GM12875 (cell line): ENCODE measurements at regions not wholly inside any gene's neighbourhood (a gene's known extent, or its start where the extent isn't known, plus 50 kb on each side); places are given as distances from the start of the nearest gene placed in this dataset.

Source experiments
- H3K4me3 ChIP-seq: one replicate; pipeline ENCODE4 v1.5.1; 2011; ENCODE audit warnings: low read depth, low read length, control low read depth
- TF ChIP-seq, protein P1 (sequence below): IDR thresholded peaks from 2 replicates; pipeline ENCODE4 v1.5.1; 2011; ENCODE audit warnings: low read depth, mild to moderate bottlenecking, control low read depth, inconsistent platforms, low read length, moderate library complexity, borderline replicate concordance; ENCODE audit not compliant: insufficient read depth

DNA sequence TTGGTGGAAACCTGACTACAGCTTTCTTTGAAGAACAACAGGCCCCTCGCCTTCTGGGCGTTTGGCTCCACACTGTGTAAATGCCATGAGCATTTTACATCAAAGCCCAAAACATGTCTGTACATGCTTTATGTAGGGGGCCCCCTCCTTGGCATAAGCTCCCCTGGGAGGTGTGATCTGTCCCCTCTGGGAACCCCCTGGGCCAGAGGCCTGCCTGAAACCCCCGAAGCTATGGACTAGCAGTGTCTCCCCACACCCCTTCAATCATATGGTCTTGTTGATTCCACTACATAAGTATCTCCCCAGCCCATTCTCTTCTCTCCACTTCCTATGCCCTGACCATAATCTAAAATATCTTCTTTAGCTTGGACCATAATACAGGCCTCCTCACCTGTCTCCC is 241.5 kb downstream of the C1orf94 start:
- TF ChIP-seq, protein P1, sequence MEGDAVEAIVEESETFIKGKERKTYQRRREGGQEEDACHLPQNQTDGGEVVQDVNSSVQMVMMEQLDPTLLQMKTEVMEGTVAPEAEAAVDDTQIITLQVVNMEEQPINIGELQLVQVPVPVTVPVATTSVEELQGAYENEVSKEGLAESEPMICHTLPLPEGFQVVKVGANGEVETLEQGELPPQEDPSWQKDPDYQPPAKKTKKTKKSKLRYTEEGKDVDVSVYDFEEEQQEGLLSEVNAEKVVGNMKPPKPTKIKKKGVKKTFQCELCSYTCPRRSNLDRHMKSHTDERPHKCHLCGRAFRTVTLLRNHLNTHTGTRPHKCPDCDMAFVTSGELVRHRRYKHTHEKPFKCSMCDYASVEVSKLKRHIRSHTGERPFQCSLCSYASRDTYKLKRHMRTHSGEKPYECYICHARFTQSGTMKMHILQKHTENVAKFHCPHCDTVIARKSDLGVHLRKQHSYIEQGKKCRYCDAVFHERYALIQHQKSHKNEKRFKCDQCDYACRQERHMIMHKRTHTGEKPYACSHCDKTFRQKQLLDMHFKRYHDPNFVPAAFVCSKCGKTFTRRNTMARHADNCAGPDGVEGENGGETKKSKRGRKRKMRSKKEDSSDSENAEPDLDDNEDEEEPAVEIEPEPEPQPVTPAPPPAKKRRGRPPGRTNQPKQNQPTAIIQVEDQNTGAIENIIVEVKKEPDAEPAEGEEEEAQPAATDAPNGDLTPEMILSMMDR = no peak

DNA sequence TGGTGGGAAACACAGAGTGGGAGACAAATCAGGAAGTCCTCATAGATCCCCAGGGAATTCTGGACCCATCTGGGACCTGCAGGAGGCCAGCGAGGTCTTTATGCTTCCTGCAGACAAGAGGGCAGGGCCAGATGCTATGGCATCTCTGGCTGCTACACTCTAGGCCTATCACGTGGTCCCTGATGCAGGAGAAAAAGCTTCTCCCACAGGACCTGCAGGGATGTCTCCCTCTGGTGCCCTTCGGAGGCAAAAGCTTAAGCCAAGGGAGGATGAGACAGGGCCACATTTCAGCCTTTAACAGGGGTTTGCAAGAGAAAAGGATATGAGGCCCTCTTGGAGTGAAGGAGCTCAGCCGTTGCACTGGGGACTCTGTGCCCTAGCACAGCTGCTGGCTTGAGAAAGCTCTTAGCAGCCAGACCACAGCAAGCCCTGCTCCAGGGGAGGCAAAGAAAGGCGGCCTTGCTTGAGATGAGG is 243.0 kb downstream of the C1orf94 start:
- TF ChIP-seq, protein P1 = no peak
- H3K4me3 ChIP-seq = no peak overlapping the region

More for the DNA sequence above, 241.5 kb downstream of the C1orf94 start:
- no peak overlapping the region for H3K4me3 ChIP-seq

DNA sequence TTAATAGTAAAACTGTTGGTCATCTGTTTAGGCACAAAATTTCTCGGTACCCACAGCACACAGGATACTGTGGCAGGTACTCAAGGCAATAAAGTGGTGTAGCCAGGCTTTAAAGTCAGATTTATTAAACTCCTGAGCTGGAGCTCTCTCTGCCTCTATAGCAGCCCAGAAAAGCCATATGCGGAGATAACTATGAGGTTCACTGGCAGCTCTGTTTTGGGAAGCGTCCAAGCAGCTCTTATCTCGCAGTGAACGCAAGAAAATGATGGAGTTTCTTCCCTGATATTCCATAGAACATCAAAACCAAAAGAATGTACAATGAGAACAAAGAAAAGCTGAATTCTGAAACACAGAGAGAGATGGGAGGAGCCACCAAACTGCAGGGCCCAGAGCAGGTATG is 248.3 kb downstream of the C1orf94 start:
- no peak overlapping the region for H3K4me3 ChIP-seq
- TF ChIP-seq, protein P1 = no peak

DNA sequence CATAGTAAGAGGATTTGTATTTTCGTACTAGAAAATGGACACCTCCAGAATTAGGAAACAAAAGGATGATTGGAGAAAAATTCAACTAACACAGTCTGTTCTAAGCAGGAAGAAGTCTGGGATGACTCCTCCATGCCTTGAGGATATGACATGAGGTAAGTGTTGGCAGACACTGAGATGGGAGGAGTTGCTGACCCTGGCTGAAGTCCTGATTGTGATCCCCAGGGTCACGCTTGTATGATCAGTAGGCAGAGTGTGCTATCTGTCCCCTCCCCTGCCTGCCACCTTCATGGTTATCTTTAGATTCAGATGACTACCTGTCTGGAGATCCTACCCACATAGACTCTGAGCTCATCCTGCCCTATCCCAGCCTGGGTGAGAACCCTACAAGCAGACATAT is 249.1 kb downstream of the C1orf94 start:
- TF ChIP-seq, protein P1 = no peak
- H3K4me3 ChIP-seq = no peak overlapping the region

DNA sequence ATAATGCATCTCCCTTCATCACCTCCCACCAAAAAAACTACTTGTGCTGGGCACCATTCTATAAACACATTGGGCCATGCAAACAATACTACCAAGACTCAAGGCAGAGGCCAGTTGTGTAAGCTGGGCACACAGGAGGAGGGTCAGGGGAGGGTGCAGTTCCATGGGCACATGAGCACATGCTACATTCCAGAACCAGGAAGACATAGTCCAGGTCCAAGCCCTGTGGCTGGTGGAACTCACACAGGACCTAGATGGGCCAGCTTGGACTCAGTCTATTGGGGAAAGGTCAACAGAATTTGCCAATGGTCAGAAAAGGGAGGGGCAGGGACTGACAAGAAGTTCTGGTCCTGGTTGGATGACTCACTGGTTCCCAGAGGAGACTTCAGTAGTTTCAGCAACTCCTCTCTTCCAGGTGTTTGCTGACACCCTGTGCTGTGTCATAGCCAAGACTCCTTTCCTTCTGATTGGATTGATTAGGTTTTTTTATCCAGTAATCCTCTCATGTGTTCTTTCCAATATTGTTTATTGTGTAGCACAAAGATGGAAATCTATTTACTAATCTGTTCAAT is 249.7 kb downstream of the C1orf94 start:
- H3K4me3 ChIP-seq = no peak overlapping the region
- TF ChIP-seq, protein P1 = no peak

DNA sequence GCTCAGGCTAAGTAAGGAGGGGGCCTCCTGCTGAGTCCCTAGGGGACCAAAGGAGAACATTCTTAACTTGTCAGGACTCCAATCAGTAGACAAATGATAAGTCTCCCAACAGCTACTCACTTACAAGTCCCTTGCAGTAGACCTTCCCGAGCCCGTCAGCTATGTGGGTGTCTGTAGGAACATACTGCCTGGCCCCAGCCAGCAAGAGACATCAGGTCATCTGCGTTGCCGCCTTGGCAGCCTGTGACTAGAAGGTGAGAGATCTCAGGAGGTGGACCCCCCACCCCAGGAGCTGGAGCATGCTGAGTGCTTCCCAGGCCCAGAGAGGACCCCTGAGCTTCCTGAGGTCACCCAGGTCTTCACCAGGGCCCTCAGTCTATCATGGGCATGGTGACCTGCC is 250.5 kb downstream of the C1orf94 start:
- TF ChIP-seq, protein P1 = no peak
- no peak overlapping the region for H3K4me3 ChIP-seq

DNA sequence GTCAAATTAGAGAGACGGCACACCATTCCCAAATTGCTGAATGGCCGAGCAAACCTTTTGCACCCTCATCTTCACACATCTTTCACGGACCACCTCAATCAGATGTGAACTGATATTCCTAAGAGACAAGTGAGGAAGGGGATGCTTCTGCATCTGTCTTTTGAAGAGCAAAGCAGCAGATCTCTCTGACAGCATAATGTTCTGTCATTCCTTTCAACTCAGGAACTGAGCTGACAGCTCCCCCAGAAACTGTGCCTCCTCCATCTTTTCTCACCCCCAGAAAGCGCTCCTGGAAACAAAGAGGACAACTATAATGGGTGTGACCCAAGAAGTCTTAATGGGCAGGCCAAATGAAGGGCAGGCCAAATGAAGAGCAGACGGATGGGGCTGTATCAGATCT is 256.4 kb downstream of the C1orf94 start:
- no peak overlapping the region for H3K4me3 ChIP-seq

More for the DNA sequence above, 256.4 kb downstream of the C1orf94 start:
- TF ChIP-seq, protein P1 = no peak
